HG03066 (cell line): ENCODE measurements at regions not wholly inside any gene's neighbourhood (a gene's known extent, or its start where the extent isn't known, plus 50 kb on each side); places are given as distances from the start of the nearest gene placed in this dataset.

Experiments used
- ATAC-seq: cut with Tn5 transposase; IDR thresholded peaks from one replicate; pipeline ENCODE4 v1.9.1; 2021; ENCODE audit warnings: low read depth; ENCODE audit not compliant: unreplicated experiment

DNA sequence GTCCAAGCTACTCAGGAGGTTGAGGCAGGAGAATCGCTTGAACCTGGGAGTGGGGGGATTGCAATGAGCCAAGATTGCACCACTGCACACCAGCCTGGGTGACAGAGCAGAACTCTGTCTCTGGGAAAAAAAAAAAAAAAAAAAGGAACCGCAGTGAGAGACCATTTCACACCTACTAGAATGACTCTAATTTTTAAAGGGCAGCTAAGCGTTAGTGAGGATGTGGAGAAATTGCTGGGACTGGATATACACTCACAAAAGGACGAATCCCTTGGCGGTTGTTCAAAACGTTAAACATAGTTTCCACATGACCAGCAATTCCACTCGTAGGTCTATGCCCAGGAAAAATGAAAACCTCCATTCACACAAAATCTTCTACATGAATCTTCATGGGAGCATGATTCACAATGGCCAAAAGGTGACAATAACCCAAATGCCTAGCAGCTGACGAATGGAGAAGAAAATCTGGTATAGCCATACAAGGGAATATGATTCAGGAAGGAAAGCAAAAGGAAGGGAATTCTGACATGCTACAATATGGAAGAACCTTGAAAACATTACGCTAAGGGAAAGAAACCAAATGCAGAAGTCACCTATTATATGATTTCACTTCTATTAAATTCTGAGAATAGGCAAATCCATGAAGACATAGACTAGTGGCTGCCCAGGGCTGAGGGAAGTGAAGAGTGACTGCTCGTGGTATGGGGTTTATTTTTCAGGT lies 127.0 kb downstream of the CHSY1 start:
- no peak for ATAC-seq

- ATAC-seq = no peak
Measured at GRCh38 chr15:101123222-101123910, 128.5 kb downstream of the CHSY1 start.

DNA sequence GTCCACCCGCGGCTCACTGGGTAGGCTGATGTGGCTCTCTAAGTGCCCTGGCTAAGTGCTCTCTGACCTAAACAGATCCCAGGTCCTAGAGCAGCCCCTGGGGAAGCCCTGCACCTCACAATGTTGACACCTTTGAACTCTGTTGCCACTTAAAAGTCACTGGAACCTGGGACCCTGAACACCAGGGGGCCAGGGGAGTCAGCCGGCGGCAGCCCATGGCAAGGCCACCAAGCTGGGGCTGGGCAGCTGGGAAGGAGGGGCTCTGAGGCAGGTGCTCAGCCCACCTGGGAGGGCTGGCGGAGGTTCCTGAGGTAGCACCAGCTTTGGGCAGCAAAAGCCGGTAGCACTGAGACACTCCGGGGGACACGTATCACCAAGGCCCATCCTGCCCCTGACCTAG lies 129.0 kb downstream of the CHSY1 start:
- no peak for ATAC-seq

GRCh38 chr15:101122266-101122665 lies 129.6 kb downstream of the CHSY1 start:
- ATAC-seq = no peak

DNA sequence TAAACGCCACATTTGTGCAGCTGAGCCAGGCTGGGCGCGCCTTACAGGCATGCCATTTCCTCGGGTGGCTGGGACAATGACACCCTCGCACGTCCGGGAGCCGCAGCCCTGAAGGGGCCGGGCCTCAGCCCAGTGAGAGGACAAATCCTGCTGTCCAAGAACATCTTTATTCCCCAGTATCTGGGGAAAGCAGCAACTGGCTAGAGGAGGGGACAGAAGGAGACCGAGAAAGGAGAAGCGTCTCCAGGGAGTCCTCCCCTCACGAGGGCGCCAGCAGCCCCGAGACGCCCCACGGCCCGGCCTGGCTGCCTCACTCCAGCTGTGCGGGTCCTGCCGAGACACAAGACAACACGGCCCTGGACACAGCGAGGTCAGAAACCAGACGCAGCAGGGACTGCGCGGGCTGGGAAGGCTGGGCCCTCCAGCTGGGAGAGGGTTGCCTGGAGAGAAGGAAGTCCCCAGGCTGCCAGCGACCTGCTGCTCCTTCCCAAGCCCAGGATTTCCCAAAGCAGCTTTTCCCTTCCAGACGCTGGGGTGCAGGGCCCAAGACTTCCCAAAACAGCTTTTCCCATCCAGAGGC lies 130.2 kb downstream of the CHSY1 start:
- ATAC-seq = peak; percentile 51

GRCh38 chr15:101120987-101121386 lies 130.9 kb downstream of the CHSY1 start:
- ATAC-seq = no peak

DNA sequence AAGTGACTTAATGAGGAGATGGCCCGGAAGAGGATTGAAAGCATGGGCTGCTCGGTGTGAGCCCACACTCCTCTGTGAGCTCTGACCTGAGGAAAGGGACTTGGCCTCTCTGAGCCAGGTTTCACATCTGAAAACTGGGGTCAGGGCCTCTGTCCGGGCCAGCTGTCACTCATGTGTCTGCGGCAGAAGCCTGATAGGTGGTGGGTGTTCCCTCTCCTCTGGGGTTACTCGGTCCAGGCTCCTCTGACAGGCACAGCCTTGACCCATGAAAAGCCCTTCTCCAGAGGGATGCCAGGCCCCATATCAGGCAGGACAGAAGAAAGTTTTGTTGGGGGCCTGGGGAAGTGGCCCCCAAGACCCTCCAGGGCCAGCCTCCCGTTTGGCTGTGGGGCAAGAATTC lies 131.4 kb downstream of the CHSY1 start:
- no peak for ATAC-seq
